PC-3 (cell line): ENCODE measurements at regions not wholly inside any gene's neighbourhood (a gene's known extent, or its start where the extent isn't known, plus 50 kb on each side); places are given as distances from the start of the nearest gene placed in this dataset.

Experiments used
- CTCF ChIP-seq: fragments of 300-600 bp; sonication (generic); conservative IDR thresholded peaks from 2 replicates; pipeline ENCODE4 v1.5.1; 2017; ENCODE audit warnings: antibody characterized with exemption, low read depth, mild to moderate bottlenecking, low read length
- EZH2phosphoT487 ChIP-seq: fragments of 300-600 bp; sonication (generic); IDR thresholded peaks from 2 replicates; pipeline ENCODE4 v1.6.1; 2018; ENCODE audit warnings: mild to moderate bottlenecking, antibody characterized with exemption, low read length, borderline replicate concordance

DNA sequence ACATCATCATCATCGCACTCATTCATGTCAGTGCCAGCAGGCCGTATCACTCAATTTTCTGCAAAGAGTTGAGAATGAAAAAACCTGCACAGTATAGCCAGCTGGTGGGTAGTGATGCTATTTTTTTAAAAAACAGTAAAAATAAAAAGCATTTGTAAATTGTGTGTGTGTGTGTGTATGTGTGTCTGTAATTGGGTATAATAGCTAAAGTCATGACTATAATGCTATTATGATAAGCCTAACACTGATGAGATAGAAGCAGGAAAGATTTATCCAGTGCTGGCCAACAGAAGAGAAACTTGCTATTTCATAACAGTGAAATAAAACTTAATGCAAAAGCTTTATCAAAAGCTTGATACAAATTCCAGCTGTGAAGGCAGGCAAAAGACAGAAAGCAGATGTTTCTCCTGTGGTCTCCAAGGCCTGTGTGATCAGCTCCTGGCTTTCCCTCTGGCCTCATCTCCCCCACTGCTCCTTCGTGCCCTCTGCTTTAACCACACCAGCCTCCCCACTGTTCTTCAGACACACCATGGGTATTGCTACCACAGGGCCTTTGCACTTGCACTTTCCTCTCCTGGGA, 206.2 kb upstream of the IRX5 start:
- TF ChIP-seq CTCF (no peak), EZH2phosphoT487 (no peak)
